HPDE6-E6E7 (cell line): ENCODE measurements at regions not wholly inside any gene's neighbourhood (a gene's known extent, or its start where the extent isn't known, plus 50 kb on each side); places are given as distances from the start of the nearest gene placed in this dataset.

ENCODE experiments used
- DNase-seq: peaks from one replicate; pipeline ENCODE4 v3.0.0; 2011; ENCODE audit warnings: missing footprints; ENCODE audit errors: extremely low spot score

DNA sequence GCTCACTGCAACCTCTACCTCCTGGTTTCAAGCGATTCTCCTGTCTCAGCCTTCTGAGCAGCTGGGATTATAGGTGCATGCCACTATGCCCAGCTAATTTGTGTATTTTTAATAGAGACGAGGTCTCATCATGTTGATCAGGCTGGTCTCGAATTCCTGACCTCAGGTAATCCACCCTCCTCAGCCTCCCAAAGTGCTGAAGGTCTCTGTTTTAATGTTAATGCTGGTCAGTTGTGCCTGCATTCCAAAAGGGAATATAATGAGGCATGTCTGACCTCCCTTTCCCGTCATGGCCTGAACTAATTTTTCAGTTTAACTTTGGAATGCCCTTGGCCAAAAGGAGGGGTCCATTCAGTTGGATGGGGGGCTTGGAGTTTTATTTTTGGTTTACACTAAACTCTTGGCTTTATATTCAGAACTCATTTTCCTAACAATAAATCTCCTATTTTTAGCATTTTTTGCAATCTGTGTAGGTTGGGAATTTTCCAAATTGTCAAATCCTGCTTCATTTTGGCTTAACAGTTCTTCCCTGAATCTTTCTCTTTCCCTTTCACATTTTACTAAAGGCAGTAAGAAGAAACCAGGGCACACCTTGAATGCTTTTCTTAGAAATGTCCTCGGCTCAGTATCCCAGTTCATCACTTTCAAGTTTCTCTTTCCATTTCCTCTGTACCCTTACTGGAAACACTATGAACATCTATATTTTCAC lies 1175.5 kb downstream of the MAT2B start:
- DNase-seq = no peak

- no peak for DNase-seq
Measured at GRCh38 chr5:164687391-164687790, 1182.0 kb downstream of the MAT2B start.

GRCh38 chr5:164688437-164688836 lies 1183.0 kb downstream of the MAT2B start:
- no peak for DNase-seq

- DNase-seq = no peak
Measured at GRCh38 chr5:164708831-164709230, 1203.4 kb downstream of the MAT2B start.

- no peak for DNase-seq
Measured at GRCh38 chr5:164713682-164714081, 1208.3 kb downstream of the MAT2B start.

GRCh38 chr5:164721116-164721515 lies 1215.7 kb downstream of the MAT2B start:
- no peak for DNase-seq

- DNase-seq = no peak
Measured at GRCh38 chr5:164721656-164722055, 1216.2 kb downstream of the MAT2B start.

DNA sequence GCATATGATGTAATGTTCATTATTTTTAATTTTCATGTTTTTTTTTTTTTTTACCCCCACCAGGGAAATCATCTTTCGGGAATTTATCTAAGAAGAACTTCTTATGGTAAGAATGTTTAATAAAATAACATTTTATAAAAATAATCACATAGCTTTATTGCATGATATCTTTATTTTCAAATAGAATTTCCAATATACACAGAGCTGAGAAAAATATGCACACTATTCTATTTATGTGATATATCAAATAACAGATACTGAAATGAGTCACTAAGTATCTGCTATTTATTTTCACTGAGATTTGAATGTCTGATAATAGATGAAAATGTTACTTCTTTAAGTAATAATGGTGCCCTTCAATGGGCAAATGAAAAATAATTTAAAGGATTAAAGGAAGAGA lies 1217.3 kb downstream of the MAT2B start:
- DNase-seq = no peak

GRCh38 chr5:164727012-164727411 lies 1221.6 kb downstream of the MAT2B start:
- no peak for DNase-seq

GRCh38 chr5:164728733-164729132 lies 1223.3 kb downstream of the MAT2B start:
- DNase-seq = no peak

DNA sequence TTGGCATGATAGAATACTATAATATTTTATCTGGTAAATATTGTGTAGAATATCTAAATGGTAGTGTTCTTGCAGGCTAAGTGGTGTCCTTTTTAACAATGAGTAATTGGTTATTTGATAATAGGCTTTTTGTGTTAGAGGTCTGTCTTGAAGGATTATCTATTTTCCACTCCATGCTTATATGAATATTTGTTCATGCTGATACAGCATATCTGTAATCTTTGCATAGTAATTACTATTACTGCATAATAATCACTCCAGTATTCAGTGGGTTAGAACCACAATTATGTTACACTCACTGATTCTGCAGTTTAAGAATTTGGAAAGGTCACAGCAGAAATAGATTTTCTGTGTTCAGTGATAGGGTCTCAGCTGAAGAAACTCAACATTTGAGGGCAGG lies 1229.9 kb downstream of the MAT2B start:
- DNase-seq = no peak

DNA sequence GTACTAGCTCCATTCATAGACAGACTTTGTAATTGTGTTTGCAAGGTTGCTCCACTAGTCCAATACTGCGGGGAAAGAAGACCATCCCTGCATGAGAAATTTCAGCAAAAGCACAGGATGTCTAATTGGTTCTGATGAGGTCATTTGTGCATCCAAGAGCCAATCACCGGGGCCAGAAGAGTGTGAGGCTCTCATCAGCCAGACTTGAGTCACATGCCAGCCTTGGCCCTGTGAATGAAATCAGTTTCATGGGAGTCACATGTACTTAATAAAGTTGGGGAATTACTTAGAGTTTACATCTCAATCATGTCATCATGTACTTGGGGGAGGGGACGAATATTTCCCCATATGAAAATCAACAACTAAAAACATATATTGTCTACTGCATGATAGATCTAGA lies 1236.0 kb downstream of the MAT2B start:
- no peak for DNase-seq

GRCh38 chr5:164742025-164742424 lies 1236.6 kb downstream of the MAT2B start:
- DNase-seq = no peak

GRCh38 chr5:164746723-164747122 lies 1241.3 kb downstream of the MAT2B start:
- no peak for DNase-seq

DNA sequence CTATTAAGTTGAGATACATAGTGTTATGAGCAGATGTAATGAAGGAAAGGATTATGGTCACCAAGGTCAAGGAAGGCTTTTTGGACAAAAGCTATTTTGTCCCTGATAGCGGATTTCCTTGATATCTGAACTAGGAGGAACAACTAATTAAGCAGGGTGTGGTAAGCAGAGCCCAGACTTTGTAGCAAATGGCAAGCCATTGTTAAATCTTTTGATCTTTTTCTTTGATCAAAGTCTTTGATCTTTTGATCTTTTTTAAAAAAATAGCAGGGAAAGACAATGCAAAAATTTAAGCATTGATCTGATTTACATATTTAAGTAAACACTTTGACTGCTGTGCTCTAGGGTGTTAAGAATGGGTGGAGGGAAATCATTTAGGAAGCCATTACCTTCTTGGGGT lies 1242.0 kb downstream of the MAT2B start:
- no peak for DNase-seq

DNA sequence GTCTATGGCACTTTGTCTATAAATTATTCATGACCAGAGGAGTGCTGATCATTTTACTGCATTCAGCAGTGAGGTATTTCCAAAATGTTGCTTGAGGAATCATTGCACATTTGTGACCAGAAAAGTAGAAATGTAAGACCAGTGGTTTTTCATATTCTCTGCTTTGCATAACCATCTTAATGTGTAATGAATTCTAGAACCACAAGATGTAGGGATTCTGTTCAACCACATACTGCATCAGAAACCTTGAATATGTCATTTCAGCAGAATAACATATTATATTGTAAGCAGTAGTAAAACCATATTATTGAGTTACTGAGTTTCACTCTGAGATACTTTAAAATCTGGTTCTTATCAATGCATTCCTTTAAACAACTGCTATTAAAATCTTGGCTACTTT lies 1243.4 kb downstream of the MAT2B start:
- no peak for DNase-seq

DNA sequence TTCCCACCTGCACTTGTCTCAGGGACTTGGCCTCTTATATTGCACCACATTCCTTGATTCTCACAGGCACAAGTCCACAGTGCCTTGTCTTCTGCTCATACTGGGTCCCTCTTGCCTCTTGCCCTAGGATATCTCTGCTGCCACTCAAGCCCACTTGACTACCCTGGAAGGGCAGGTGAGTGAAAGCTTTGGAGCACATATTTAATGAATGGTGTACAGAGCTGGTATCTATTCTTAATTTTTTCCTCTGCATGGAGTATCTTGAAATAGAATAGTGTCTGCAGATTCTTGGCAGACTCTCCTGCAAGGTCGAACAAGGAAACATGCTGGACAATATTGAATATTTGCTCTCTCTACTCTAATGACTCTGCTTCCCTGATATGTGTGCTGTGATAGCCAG lies 1248.0 kb downstream of the MAT2B start:
- no peak for DNase-seq

GRCh38 chr5:164763206-164763605 lies 1257.8 kb downstream of the MAT2B start:
- no peak for DNase-seq

- DNase-seq = no peak
Measured at GRCh38 chr5:164772122-164772521, 1266.7 kb downstream of the MAT2B start.

DNA sequence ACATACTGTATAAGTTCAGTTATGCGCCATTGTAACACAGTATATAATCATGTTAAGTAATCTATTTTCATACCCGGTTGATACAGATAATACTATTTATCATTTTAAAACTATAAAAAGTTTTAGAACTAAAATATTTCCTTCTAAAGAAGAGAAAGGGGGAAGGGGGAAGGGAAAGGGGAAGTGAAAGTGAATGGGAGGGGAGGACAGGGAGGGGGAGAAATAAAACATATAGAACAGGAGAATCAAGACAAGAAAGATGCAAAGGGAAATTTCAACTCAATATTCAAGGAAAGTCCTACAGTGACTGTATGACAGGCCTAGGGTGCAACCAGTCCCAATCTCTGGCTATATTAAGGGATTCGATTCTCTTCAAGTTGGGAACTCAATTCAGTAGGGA lies 1278.8 kb downstream of the MAT2B start:
- no peak for DNase-seq

- no peak for DNase-seq
Measured at GRCh38 chr5:164798110-164798509, 1292.7 kb downstream of the MAT2B start.

DNA sequence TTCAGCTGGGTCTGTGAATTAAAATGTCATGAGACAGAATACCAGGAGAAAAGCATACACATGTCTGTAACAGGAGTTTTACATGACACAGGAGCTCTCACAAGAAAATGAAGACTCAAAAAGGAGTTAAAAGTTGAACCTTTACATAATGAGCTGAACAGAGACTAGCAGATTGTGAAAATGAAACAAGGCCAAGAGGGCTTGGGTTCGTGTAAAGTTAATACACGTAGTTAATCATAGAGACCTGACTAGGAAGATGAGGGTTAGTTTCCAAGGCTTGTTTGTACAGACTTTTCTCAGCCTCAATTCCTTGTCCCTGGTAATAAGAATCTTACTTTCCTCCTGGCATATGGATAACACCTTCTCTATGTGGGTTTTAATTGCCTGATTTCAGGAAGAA lies 1294.0 kb downstream of the MAT2B start:
- DNase-seq = no peak

DNA sequence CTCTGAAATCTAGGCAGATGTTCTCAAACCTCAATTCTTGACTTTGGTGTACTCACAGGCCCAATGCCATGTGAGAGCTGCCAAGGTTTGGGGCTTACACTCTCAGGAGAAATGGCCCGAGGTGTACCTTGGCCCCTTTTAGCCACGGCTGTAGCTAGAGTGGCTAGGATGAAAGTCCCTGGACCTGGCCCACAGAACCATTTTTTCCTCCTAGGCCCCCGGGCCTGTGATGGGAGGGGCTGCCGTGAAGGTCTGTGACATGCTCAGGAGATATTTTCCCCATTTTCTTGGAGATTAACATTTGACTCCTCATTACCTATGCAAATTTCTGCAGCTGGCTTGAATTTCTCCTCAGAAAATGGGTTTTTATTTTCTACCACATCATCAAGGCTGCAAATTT lies 1296.5 kb downstream of the MAT2B start:
- no peak for DNase-seq

GRCh38 chr5:164809821-164810220 lies 1304.4 kb downstream of the MAT2B start:
- DNase-seq = no peak
